HG03175 (cell line): ENCODE measurements at regions not wholly inside any gene's neighbourhood (a gene's known extent, or its start where the extent isn't known, plus 50 kb on each side); places are given as distances from the start of the nearest gene placed in this dataset.

Source experiments
- ATAC-seq: cut with Tn5 transposase; IDR thresholded peaks from one replicate; pipeline ENCODE4 v1.9.1; 2021; ENCODE audit warnings: mild to moderate bottlenecking, moderate library complexity; ENCODE audit not compliant: unreplicated experiment

DNA sequence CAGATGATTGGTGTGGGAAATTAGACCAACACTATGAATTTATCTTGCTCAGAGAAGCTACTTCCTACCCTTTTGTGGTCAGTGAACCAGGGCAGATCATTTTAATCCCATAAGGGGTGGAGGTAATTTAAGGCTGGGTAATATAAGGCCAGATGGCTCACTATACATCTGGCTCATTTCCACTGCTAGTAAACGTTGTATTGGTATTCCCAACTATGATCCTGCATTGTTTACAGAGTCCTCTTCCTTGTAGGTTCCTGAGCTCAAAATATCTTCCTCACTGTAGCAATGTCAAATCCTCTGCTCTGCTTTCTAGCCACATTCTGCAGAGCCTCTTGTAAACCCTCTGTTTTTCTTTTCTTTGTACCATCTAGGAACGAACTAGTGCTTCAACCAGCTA, 93.0 kb upstream of the MGAT4C start:
- ATAC-seq: no peak

DNA sequence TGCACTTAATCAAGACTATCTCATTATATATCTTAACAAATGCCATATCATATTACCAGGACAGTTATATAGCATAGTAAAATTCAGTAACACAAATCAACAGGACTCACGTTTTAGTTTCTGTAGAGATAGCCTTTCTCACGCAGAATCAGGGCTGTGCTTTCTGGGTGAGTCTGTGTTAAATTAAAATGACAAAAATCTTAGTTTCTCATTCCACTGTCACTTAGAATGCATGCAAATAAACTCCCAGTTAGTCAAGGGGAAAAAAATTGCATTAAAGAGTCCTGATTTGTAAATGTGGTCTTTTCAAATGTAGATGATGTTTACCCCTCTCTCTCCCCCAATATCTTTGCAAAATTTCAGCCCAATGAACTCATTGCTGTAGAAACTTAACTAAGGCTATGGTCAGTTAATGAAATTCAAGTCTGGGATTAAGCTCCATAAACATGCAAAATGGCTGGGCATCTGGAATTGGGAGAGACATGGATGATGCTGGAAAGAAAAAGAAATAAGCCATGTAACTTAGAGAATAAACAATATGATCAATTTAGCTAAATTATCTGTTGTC, 77.8 kb upstream of the MGAT4C start:
- no peak for ATAC-seq

DNA sequence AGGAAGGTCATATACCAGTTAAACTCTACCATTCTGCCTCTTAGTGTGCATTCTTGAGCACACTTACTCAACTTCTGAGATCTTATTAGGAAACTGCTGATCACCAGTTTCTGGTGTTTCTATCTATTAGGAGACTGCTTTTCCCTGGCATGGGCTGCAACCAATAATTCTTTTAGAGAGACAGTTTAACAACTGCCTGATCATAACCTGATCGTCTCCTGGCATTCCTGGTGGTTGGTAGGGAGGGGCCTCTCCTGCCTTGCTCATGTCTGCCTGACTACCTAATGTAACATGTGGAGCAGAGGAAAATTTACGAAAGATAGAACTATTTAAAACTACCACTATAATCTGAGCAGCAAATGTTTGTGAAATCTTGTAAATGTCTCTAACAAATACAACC, 75.3 kb upstream of the MGAT4C start:
- ATAC-seq: no peak

DNA sequence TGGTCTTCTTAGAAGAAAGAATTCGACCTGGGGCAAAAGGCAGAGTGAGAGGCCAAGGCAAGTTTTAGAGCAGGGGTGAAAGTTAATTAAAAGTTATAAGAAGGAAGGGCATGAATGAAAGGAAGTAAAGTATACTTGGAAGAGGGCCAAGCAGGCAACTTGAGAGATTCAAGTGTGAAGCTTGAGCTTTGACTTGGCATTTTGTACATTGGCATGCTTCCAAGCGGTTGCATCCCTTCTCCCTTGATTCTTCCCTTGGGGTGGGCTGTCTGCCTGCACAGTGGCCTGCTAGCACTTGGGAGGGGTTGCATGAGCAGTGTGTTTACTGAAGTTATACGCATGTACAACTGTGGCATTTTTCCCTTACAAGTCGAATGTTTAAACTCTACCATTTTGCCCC, 74.8 kb upstream of the MGAT4C start:
- ATAC-seq: no peak

DNA sequence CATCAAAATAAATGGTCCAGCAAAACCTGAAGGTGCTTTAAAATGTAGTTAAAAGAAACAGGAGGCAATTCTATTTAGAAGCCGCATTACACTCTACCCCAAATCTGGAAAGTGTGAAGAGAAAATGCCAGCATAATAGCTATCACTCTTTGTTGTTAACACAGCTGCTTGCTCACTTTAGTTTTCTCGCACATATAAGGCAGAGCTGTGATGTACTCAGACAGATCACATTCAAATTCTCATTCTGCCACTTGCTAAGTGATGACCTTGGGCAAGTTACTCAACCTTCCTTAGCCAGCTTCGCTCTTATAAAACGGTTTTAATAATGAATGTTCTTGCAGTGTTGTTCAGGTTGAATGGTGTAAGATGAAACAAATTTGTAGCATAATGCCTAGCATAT, 56.0 kb upstream of the MGAT4C start:
- no peak for ATAC-seq
